Neuron (in vitro differentiated cells): ENCODE measurements at regions not wholly inside any gene's neighbourhood (a gene's known extent, or its start where the extent isn't known, plus 50 kb on each side); places are given as distances from the start of the nearest gene placed in this dataset.
"Not testable (repeated sequence)": the region's sequence is repeated elsewhere in the genome, so short reads cannot be mapped to it uniquely, and the experiment has no call there.

Experiments
- H2AFZ ChIP-seq: one replicate; pipeline ENCODE4 v1.6.1; 2013; ENCODE audit warnings: low read depth, mild to moderate bottlenecking, inconsistent platforms, low read length, moderate library complexity
- H3K27me3 ChIP-seq: one replicate; pipeline ENCODE4 v1.6.1; 2013; ENCODE audit warnings: low read length; ENCODE audit not compliant: insufficient read depth
- H3K36me3 ChIP-seq: one replicate; pipeline ENCODE4 v1.6.1; 2013; ENCODE audit warnings: low read length; ENCODE audit not compliant: insufficient read depth
- H3K4me1 ChIP-seq: one replicate; pipeline ENCODE4 v1.6.1; 2013; ENCODE audit warnings: low read length; ENCODE audit not compliant: insufficient read depth
- H3K4me3 ChIP-seq: 2 replicates; pipeline ENCODE4 v1.5.1; 2013; ENCODE audit warnings: mild to moderate bottlenecking, low read length, moderate library complexity
- H3K9me3 ChIP-seq: one replicate; pipeline ENCODE4 v1.6.1; 2013; ENCODE audit warnings: low read length

GRCh38 chr6:19934996-19935591 is 97.9 kb downstream of the ID4 start:
- no peak overlapping the region for H3K4me3 ChIP-seq
- no peaks in the 10 kb centered on the region for H3K4me1 ChIP-seq
- H2AFZ ChIP-seq = no peak overlapping the region
- H3K9me3 ChIP-seq = no peaks in the 10 kb centered on the region
- peaks cover 4% of the 10 kb centered on the region for H3K27me3 ChIP-seq
- no peaks in the 10 kb centered on the region for H3K36me3 ChIP-seq

- not testable (repeated sequence) for H3K27me3 ChIP-seq, H2AFZ ChIP-seq, H3K4me1 ChIP-seq, H3K9me3 ChIP-seq, H3K4me3 ChIP-seq, H3K36me3 ChIP-seq
These were observed 102.2 kb downstream of the ID4 start for GRCh38 chr6:19939321-19939720.

- H3K27me3 ChIP-seq, H3K4me1 ChIP-seq, H3K4me3 ChIP-seq, H3K9me3 ChIP-seq, H2AFZ ChIP-seq, H3K36me3 ChIP-seq: not testable (repeated sequence)
These were observed 102.8 kb downstream of the ID4 start for GRCh38 chr6:19939926-19940325.

- Histone ChIP-seq H3K4me1 (no peaks in the 10 kb centered on the region), H3K27me3 (peaks cover 4% of the 10 kb centered on the region), H3K36me3 (no peaks in the 10 kb centered on the region), H2AFZ (no peak overlapping the region), H3K9me3 (no peaks in the 10 kb centered on the region), H3K4me3 (no peak overlapping the region)
These were observed 105.9 kb downstream of the ID4 start for GRCh38 chr6:19943042-19943441.

GRCh38 chr6:19945843-19946358 is 108.7 kb downstream of the ID4 start:
- peaks cover 4% of the 10 kb centered on the region for H3K27me3 ChIP-seq
- no peaks in the 10 kb centered on the region for H3K4me1 ChIP-seq
- H3K9me3 ChIP-seq = no peaks in the 10 kb centered on the region
- H3K36me3 ChIP-seq = no peaks in the 10 kb centered on the region
- no peak overlapping the region for H2AFZ ChIP-seq
- no peak overlapping the region for H3K4me3 ChIP-seq

- Histone ChIP-seq H3K4me3 (no peak overlapping the region), H3K27me3 (peaks cover 2% of the 10 kb centered on the region), H3K9me3 (no peaks in the 10 kb centered on the region), H3K4me1 (no peaks in the 10 kb centered on the region), H2AFZ (no peak overlapping the region), H3K36me3 (no peaks in the 10 kb centered on the region)
These were observed 112.0 kb downstream of the ID4 start for GRCh38 chr6:19949155-19949554.

- Histone ChIP-seq H3K36me3 (no peaks in the 10 kb centered on the region), H3K27me3 (peaks cover 4% of the 10 kb centered on the region), H2AFZ (no peak overlapping the region), H3K4me1 (no peaks in the 10 kb centered on the region), H3K4me3 (no peak overlapping the region), H3K9me3 (no peaks in the 10 kb centered on the region)
These were observed 126.9 kb downstream of the ID4 start for GRCh38 chr6:19964115-19964514.

GRCh38 chr6:19968201-19968600 is 131.0 kb downstream of the ID4 start:
- H3K36me3 ChIP-seq = no peaks in the 10 kb centered on the region
- no peak overlapping the region for H3K4me3 ChIP-seq
- peaks cover 3% of the 10 kb centered on the region for H3K27me3 ChIP-seq
- H3K4me1 ChIP-seq = no peaks in the 10 kb centered on the region
- H2AFZ ChIP-seq = no peak overlapping the region
- H3K9me3 ChIP-seq = no peaks in the 10 kb centered on the region

GRCh38 chr6:19972221-19972620 is 135.1 kb downstream of the ID4 start:
- Histone ChIP-seq H3K27me3 (peaks cover 4% of the 10 kb centered on the region), H3K4me3 (no peak overlapping the region), H2AFZ (no peak overlapping the region), H3K36me3 (no peaks in the 10 kb centered on the region), H3K9me3 (no peaks in the 10 kb centered on the region), H3K4me1 (no peaks in the 10 kb centered on the region)

GRCh38 chr6:19976411-19977129 is 139.4 kb downstream of the ID4 start:
- no peak overlapping the region for H2AFZ ChIP-seq
- no peaks in the 10 kb centered on the region for H3K36me3 ChIP-seq
- H3K4me3 ChIP-seq = no peak overlapping the region
- peaks cover 7% of the 10 kb centered on the region for H3K4me1 ChIP-seq
- no peaks in the 10 kb centered on the region for H3K9me3 ChIP-seq
- H3K27me3 ChIP-seq = peaks cover 4% of the 10 kb centered on the region

GRCh38 chr6:19979059-19979458 is 141.9 kb downstream of the ID4 start:
- Histone ChIP-seq H3K36me3 (no peaks in the 10 kb centered on the region), H3K27me3 (no peaks in the 10 kb centered on the region), H3K9me3 (no peaks in the 10 kb centered on the region), H3K4me1 (peaks cover 7% of the 10 kb centered on the region), H2AFZ (no peak overlapping the region), H3K4me3 (no peak overlapping the region)

- no peak overlapping the region for H3K4me3 ChIP-seq
- H3K36me3 ChIP-seq = no peaks in the 10 kb centered on the region
- peaks cover 7% of the 10 kb centered on the region for H3K4me1 ChIP-seq
- no peaks in the 10 kb centered on the region for H3K27me3 ChIP-seq
- H2AFZ ChIP-seq = no peak overlapping the region
- H3K9me3 ChIP-seq = no peaks in the 10 kb centered on the region
These were observed 142.8 kb downstream of the ID4 start for GRCh38 chr6:19979986-19980385.

- Histone ChIP-seq H3K4me1 (peaks cover 7% of the 10 kb centered on the region), H3K9me3 (no peaks in the 10 kb centered on the region), H2AFZ (no peak overlapping the region), H3K27me3 (no peaks in the 10 kb centered on the region), H3K36me3 (no peaks in the 10 kb centered on the region), H3K4me3 (no peak overlapping the region)
These were observed 146.2 kb downstream of the ID4 start for GRCh38 chr6:19983374-19983773.
